CD4-positive, alpha-beta memory T cell (primary cell): ENCODE measurements at regions not wholly inside any gene's neighbourhood (a gene's known extent, or its start where the extent isn't known, plus 50 kb on each side); places are given as distances from the start of the nearest gene placed in this dataset.

Experiments used
- CTCF ChIA-PET: fragments of 350-600 bp; sonication (Branson Sonifier 250); formaldehyde crosslinking; loops from one replicate; lab custom pipeline; 2021; ENCODE audit warnings: inconsistent platforms; ENCODE audit not compliant: partially characterized antibody; lab: Charles Lee
- POLR2A ChIA-PET: fragments of 350-600 bp; sonication (Branson Sonifier 250); formaldehyde crosslinking; loops from one replicate; lab custom pipeline; 2021; ENCODE audit not compliant: partially characterized antibody; lab: Charles Lee
- DNase-seq, 5 donors: peaks; one replicate each; pipeline versions ENCODE4 v3.0.0 to v3.0.0-alpha.2; 2020 to 2022; ENCODE audit warnings: mixed read lengths in 1 of 5
- H3K27ac ChIP-seq: one replicate; pipeline ENCODE4 v1.7.0; 2013; ENCODE audit warnings: low read depth, low read length
- H3K27me3 ChIP-seq: 2 replicates; pipeline ENCODE4 v1.7.0; 2013; ENCODE audit warnings: mild to moderate bottlenecking, low read length, moderate library complexity; ENCODE audit not compliant: insufficient read depth
- H3K36me3 ChIP-seq: 2 replicates; pipeline ENCODE4 v1.7.0; 2013; ENCODE audit warnings: mild to moderate bottlenecking, low read length, moderate library complexity; ENCODE audit not compliant: insufficient read depth
- H3K4me1 ChIP-seq: 2 replicates; pipeline ENCODE4 v1.7.0; 2013; ENCODE audit warnings: mild to moderate bottlenecking, low read length, moderate library complexity; ENCODE audit not compliant: insufficient read depth
- H3K4me3 ChIP-seq, 2 donors: one replicate each; pipeline ENCODE4 v1.7.0; 2013; ENCODE audit warnings: low read length in 2 of 2, mild to moderate bottlenecking in 1 of 2
- H3K9me3 ChIP-seq, 2 donors: one replicate each; pipeline ENCODE4 v1.7.0; 2013; ENCODE audit warnings: low read length in 2 of 2, control low read depth in 1 of 2; ENCODE audit not compliant: control insufficient read depth in 1 of 2
- H3K27ac Mint-ChIP-seq, 7 donors: one replicate each; pipeline ENCODE4 v1.8.0; 2020 to 2021; ENCODE audit warnings: mixed read lengths in 7 of 7, mild to moderate bottlenecking in 6 of 7, inconsistent platforms in 3 of 7, moderate library complexity in 3 of 7
- H3K27me3 Mint-ChIP-seq, 2 donors: one replicate each; pipeline ENCODE4 v1.8.0; 2020 to 2021; ENCODE audit warnings: mixed read lengths in 2 of 2
- H3K36me3 Mint-ChIP-seq, 2 donors: one replicate each; pipeline ENCODE4 v1.8.0; 2020 to 2021; ENCODE audit warnings: mixed read lengths in 2 of 2, inconsistent platforms in 1 of 2, mild to moderate bottlenecking in 1 of 2
- H3K4me1 Mint-ChIP-seq, 4 donors: one replicate each; pipeline ENCODE4 v1.8.0; 2020 to 2021; ENCODE audit warnings: mixed read lengths in 4 of 4, mild to moderate bottlenecking in 1 of 4
- H3K4me3 Mint-ChIP-seq, 8 donors: one replicate each; pipeline ENCODE4 v1.8.0; 2020 to 2021; ENCODE audit warnings: mixed read lengths in 8 of 8, mild to moderate bottlenecking in 7 of 8, moderate library complexity in 6 of 8, inconsistent platforms in 3 of 8
- H3K9me3 Mint-ChIP-seq, 8 donors: one replicate each; pipeline ENCODE4 v1.8.0; 2020 to 2021; ENCODE audit warnings: mixed read lengths in 8 of 8, mild to moderate bottlenecking in 5 of 8, inconsistent platforms in 3 of 8, moderate library complexity in 1 of 8
- intact Hi-C: fragments of 100-400 bp; cut with micrococcal nuclease; formaldehyde crosslinking; loops from one replicate; pipeline ENCODE4 v1.15.1; 2023

DNA sequence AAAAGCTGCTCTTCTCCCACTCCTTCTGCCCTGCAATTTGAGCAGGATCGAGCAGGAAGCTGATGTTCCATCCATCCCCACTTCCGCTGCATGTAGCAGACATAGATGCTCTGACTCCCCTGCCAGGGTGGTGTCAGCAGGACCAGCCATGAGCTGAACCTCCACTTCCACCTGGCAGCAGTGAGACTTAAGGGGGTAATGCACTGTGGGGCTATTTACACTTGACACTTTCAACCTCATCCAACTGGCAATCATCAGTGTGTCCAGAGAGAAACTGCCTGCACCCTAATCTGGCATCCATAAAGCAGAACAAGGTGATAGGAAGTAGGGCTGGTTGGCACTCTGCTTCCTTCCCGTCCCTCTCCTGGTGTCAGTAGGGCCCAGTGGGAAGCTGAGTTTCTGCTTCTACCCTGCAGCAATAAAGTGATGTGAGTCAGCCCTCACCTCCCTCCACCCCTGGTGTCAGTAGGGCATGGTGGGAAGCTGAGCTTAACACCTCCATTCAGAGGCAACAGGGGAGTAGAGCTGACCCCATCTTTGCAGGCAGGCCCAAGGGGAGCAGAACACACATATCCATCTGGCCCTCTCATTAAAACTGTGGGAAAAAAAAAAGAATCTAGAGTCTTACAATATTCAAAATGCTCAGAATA is 272.3 kb downstream of the PTPRU start:
- CTCF ChIA-PET: no interaction called here
- Mint-ChIP-seq H3K4me3 (no peak overlapping the region), H3K27ac (peak overlapping the region in 1 of 7 donors; percentile 17), H3K36me3 (no peaks in the 10 kb centered on the region), H3K27me3 (peaks cover 24 to 31% of the 10 kb centered on the region in 2 donors), H3K4me1 (no peaks in the 10 kb centered on the region), H3K9me3 (peaks cover 0 to 11% (median 3%) of the 10 kb centered on the region in 8 donors)
- POLR2A ChIA-PET: no interaction called here
- H3K4me3 ChIP-seq: no peak overlapping the region
- H3K27me3 ChIP-seq: no peaks in the 10 kb centered on the region
- H3K4me1 ChIP-seq: no peaks in the 10 kb centered on the region
- H3K27ac ChIP-seq: no peak overlapping the region
- intact Hi-C loops: no loop called here
- DNase-seq: no peak
- no peaks in the 10 kb centered on the region for H3K36me3 ChIP-seq
- H3K9me3 ChIP-seq: no peaks in the 10 kb centered on the region

- H3K9me3 Mint-ChIP-seq: peaks cover 0 to 7% (median 3%) of the 10 kb centered on the region in 8 donors
- H3K4me1 ChIP-seq: no peaks in the 10 kb centered on the region
- POLR2A ChIA-PET: no interaction called here
- intact Hi-C loops: no loop called here
- no peak overlapping the region for H3K4me3 ChIP-seq
- CTCF ChIA-PET: no interaction called here
- no peak overlapping the region for H3K27ac ChIP-seq
- no peak overlapping the region for H3K4me3 Mint-ChIP-seq
- no peaks in the 10 kb centered on the region for H3K9me3 ChIP-seq
- no peaks in the 10 kb centered on the region for H3K36me3 ChIP-seq
- no peak for DNase-seq
- no peaks in the 10 kb centered on the region for H3K36me3 Mint-ChIP-seq
- H3K27me3 Mint-ChIP-seq: peaks cover 30 to 37% of the 10 kb centered on the region in 2 donors
- H3K27ac Mint-ChIP-seq: no peak overlapping the region
- H3K27me3 ChIP-seq: no peaks in the 10 kb centered on the region
- no peaks in the 10 kb centered on the region for H3K4me1 Mint-ChIP-seq
These were observed 270.4 kb downstream of the PTPRU start for GRCh38 chr1:29506678-29507225.

DNA sequence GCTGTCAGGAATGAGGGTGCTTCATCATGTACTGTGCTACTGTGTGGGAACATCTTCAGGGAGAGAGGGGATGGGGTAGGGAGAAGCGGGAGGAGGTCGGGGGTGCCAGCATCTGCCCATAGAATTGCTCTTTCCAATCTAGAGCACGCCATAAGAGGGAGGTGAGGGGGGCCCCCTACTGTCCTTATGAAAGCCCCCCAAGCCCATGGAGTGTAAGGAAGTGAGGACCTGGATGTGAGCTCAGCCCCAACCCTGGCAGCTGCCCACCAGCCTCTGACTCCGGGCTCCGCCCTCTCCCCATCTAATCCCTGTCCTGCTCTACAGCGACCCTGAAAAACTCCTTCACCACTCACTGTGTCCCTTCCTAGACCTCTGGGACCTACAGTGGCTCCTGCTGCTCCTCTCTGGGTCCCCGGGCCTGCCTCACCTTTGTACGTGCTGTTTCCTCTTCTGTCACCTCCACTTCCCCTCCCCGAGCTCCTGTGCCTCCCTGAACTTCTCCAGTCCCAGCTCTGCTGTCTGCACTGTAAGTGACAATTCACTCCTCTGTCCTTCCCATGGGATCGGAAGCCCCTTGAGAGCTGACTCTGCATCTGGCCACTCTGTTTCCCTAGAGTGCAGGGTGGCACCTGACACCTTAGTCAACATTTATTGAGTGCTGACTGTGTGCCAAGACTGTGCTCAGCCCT is 269.4 kb downstream of the PTPRU start:
- DNase-seq: no peak
- H3K4me3 ChIP-seq: no peak overlapping the region
- Mint-ChIP-seq H3K27ac (no peak overlapping the region), H3K36me3 (no peaks in the 10 kb centered on the region), H3K4me1 (no peaks in the 10 kb centered on the region), H3K27me3 (peaks cover 32 to 40% of the 10 kb centered on the region in 2 donors), H3K4me3 (no peak overlapping the region), H3K9me3 (no peaks in the 10 kb centered on the region)
- CTCF ChIA-PET: no interaction called here
- H3K4me1 ChIP-seq: no peaks in the 10 kb centered on the region
- no peaks in the 10 kb centered on the region for H3K27me3 ChIP-seq
- intact Hi-C loops: no loop called here
- H3K36me3 ChIP-seq: no peaks in the 10 kb centered on the region
- POLR2A ChIA-PET: no interaction called here
- H3K27ac ChIP-seq: no peak overlapping the region
- no peaks in the 10 kb centered on the region for H3K9me3 ChIP-seq

DNA sequence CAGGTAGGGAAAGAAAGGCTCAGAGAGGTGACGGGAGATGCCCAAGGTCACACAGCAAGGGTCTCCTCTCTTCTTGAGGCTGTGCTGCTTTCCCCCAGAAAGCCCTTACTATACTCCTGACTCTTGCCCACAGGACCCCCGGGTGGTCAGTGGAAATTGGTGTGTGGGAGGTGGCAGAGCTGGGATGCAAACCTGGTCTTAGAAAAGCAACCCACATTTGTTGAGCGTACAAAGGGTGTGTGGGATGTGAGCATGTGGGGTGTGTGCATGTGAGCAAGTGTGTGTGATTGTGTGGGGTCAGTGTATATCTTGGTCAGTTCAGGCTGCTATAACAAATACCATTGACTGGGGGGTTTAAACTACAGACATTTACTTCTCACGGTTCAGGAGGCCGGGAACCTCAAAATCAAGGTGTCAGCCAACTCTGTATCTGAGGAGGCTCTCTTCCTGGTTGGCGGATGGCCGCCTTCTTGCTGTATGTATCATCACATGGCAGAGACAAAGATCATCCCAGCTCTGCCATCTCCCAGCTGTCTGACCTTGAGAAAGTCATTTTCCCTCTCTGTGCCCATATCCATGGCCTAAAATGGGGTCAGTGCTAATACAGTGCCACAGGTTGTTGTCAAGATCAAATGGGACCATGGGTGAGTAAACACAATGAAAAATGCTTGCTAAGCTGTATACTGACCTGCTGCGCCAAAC is 268.5 kb downstream of the PTPRU start:
- peaks cover 37 to 40% of the 10 kb centered on the region in 2 donors for H3K27me3 Mint-ChIP-seq
- H3K27ac Mint-ChIP-seq: no peak overlapping the region

DNA sequence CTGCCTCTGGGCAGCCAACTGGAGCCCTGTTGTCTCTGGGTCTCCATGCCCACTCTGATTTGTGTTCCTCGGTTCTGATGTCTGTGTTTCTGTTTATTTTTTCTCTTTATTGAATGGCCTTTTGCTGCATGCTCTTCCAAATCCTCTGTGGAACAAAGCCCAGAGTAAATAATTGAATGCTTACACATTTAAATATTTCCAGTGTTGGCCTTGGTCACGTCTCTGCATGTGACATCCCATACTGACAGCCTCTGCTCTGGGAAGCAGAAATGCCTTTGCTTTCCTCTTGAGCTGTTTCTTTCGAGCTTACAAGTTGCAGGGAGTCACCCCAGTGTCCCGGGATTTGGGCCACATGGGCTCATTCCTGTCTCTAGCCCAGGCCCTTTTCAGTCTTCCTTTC is 267.9 kb downstream of the PTPRU start:
- no peaks in the 10 kb centered on the region for H3K36me3 Mint-ChIP-seq
- CTCF ChIA-PET: no interaction called here
- no peak overlapping the region for H3K4me3 ChIP-seq
- no peak overlapping the region for H3K4me3 Mint-ChIP-seq
- H3K36me3 ChIP-seq: no peaks in the 10 kb centered on the region
- no peaks in the 10 kb centered on the region for H3K9me3 ChIP-seq
- no peaks in the 10 kb centered on the region for H3K9me3 Mint-ChIP-seq
- H3K4me1 ChIP-seq: no peaks in the 10 kb centered on the region
- no peaks in the 10 kb centered on the region for H3K27me3 ChIP-seq
- H3K27ac Mint-ChIP-seq: no peak overlapping the region
- DNase-seq: no peak
- intact Hi-C loops: no loop called here
- no peaks in the 10 kb centered on the region for H3K4me1 Mint-ChIP-seq
- POLR2A ChIA-PET: no interaction called here
- H3K27ac ChIP-seq: no peak overlapping the region
- peaks cover 39 to 42% of the 10 kb centered on the region in 2 donors for H3K27me3 Mint-ChIP-seq

More for the DNA sequence above, 268.5 kb downstream of the PTPRU start:
- Mint-ChIP-seq H3K4me3 (no peak overlapping the region), H3K4me1 (no peaks in the 10 kb centered on the region), H3K9me3 (no peaks in the 10 kb centered on the region), H3K36me3 (no peaks in the 10 kb centered on the region)
- ChIA-PET CTCF (no interaction called here), POLR2A (no interaction called here)
- DNase-seq: no peak
- no peak overlapping the region for H3K27ac ChIP-seq
- H3K27me3 ChIP-seq: no peaks in the 10 kb centered on the region
- no peak overlapping the region for H3K4me3 ChIP-seq
- H3K36me3 ChIP-seq: no peaks in the 10 kb centered on the region
- intact Hi-C loops: no loop called here
- no peaks in the 10 kb centered on the region for H3K4me1 ChIP-seq
- no peaks in the 10 kb centered on the region for H3K9me3 ChIP-seq

- Mint-ChIP-seq H3K9me3 (peaks cover 0 to 2% (median 0%) of the 10 kb centered on the region in 8 donors), H3K27me3 (peaks cover 39 to 40% of the 10 kb centered on the region in 2 donors), H3K27ac (no peak overlapping the region), H3K36me3 (no peaks in the 10 kb centered on the region), H3K4me3 (no peak overlapping the region), H3K4me1 (no peaks in the 10 kb centered on the region)
- DNase-seq: no peak
- H3K36me3 ChIP-seq: no peaks in the 10 kb centered on the region
- intact Hi-C loops: no loop called here
- H3K4me3 ChIP-seq: no peak overlapping the region
- H3K4me1 ChIP-seq: no peaks in the 10 kb centered on the region
- no peaks in the 10 kb centered on the region for H3K27me3 ChIP-seq
- POLR2A ChIA-PET: no interaction called here
- H3K9me3 ChIP-seq: no peaks in the 10 kb centered on the region
- H3K27ac ChIP-seq: no peak overlapping the region
- CTCF ChIA-PET: no interaction called here
These were observed 266.9 kb downstream of the PTPRU start for GRCh38 chr1:29502911-29503840.
